ENCODE measurements at regions not wholly inside any gene's neighbourhood (a gene's known extent, or its start where the extent isn't known, plus 50 kb on each side); places are given as distances from the start of the nearest gene placed in this dataset.

DNA sequence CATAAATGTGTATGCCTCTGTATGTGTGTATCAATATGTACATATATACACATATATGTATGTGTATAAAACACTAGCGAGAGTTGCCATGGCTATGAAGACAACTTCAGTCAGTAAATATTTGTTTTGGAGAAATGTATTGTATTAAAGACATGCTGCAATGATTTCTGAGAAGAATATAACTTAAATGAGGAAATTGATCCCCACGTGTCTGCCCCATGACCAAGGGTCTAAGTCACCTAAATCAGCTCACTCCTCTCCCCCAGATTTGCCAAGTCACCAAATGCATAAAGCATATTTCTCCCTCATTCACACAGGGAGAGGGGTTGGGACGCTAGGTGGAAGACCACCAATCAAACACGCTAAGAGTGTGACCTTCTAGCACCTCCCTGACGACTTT, 58.3 kb upstream of the LYST start:
- TF ChIP-seq, protein P1, sequence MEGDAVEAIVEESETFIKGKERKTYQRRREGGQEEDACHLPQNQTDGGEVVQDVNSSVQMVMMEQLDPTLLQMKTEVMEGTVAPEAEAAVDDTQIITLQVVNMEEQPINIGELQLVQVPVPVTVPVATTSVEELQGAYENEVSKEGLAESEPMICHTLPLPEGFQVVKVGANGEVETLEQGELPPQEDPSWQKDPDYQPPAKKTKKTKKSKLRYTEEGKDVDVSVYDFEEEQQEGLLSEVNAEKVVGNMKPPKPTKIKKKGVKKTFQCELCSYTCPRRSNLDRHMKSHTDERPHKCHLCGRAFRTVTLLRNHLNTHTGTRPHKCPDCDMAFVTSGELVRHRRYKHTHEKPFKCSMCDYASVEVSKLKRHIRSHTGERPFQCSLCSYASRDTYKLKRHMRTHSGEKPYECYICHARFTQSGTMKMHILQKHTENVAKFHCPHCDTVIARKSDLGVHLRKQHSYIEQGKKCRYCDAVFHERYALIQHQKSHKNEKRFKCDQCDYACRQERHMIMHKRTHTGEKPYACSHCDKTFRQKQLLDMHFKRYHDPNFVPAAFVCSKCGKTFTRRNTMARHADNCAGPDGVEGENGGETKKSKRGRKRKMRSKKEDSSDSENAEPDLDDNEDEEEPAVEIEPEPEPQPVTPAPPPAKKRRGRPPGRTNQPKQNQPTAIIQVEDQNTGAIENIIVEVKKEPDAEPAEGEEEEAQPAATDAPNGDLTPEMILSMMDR (IDR thresholded peaks at IDR 0.05; ENCODE audit: borderline replicate concordance, extremely low read depth, low read length, poor library complexity, severe bottlenecking): no peak
- no peak for TF ChIP-seq EZH2 (IDR thresholded peaks at IDR 0.05; ENCODE audit: borderline replicate concordance, low read depth, low read length, severe bottlenecking)

Data from DND-41 (cell line).